Fibroblast of mammary gland (primary cell): ENCODE measurements at regions not wholly inside any gene's neighbourhood (a gene's known extent, or its start where the extent isn't known, plus 50 kb on each side); places are given as distances from the start of the nearest gene placed in this dataset.
A peak's percentile ranks its signal among the peaks of the same experiment; 100 is the strongest.

Experiments used
- DNase-seq: peaks from one replicate; pipeline ENCODE4 v3.0.0-alpha.2; 2010; ENCODE audit warnings: low read depth
- H3K4me3 ChIP-seq: 2 replicates; pipeline ENCODE4 v1.5.1; 2011; ENCODE audit warnings: low read depth, mild to moderate bottlenecking, low read length, moderate library complexity; ENCODE audit not compliant: control insufficient read depth
- CTCF ChIP-seq: conservative IDR thresholded peaks from 2 replicates; pipeline ENCODE4 v1.5.1; 2011; ENCODE audit warnings: low read depth, low read length, inconsistent platforms; ENCODE audit not compliant: control insufficient read depth, insufficient read depth

DNA sequence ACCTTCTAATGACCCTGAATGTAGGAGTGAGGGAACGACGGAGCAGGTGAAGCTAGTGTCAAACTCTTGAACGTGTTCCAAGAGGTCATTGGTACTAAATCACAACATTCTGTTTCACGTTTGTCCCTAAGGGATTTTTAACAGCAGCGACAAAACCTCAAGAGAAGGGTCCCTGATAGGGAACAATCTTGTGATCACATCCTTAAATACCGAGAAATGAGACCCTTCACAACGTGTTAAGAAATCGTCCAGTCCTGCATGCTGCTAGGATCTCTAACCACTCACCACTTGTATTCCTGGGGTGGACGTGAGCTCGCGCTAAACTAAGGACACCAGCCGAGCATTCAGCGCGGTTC, 134.1 kb upstream of the KRAS start:
- no peak for DNase-seq
- peak overlapping the region; percentile 68 for H3K4me3 ChIP-seq
- TF ChIP-seq CTCF = no peak

GRCh38 chr12:25384038-25384892, 133.5 kb upstream of the KRAS start:
- no peak overlapping the region for H3K4me3 ChIP-seq
- DNase-seq = no peak
- no peak for TF ChIP-seq CTCF

GRCh38 chr12:25382311-25383106, 131.8 kb upstream of the KRAS start:
- no peak for DNase-seq
- no peak overlapping the region for H3K4me3 ChIP-seq
- no peak for TF ChIP-seq CTCF

- TF ChIP-seq CTCF = no peak
- DNase-seq = peak; percentile 80
- H3K4me3 ChIP-seq = no peak overlapping the region
Observed at GRCh38 chr12:25377469-25378177, 126.9 kb upstream of the KRAS start.

- no peak for TF ChIP-seq CTCF
- H3K4me3 ChIP-seq = no peak overlapping the region
- DNase-seq = no peak
Observed at GRCh38 chr12:25376985-25377384, 126.3 kb upstream of the KRAS start.

- DNase-seq = no peak
- TF ChIP-seq CTCF = no peak
- H3K4me3 ChIP-seq = no peak overlapping the region
Observed at GRCh38 chr12:25376407-25376806, 125.7 kb upstream of the KRAS start.
